Loucy (cell line): ENCODE measurements at regions not wholly inside any gene's neighbourhood (a gene's known extent, or its start where the extent isn't known, plus 50 kb on each side); places are given as distances from the start of the nearest gene placed in this dataset.

Source experiments
- H2AFZ ChIP-seq: fragments of 200-600 bp; sonication (generic); 2 replicates; pipeline ENCODE4 v1.6.0; 2016; ENCODE audit warnings: antibody characterized with exemption, mild to moderate bottlenecking, low read length, moderate library complexity
- H3F3A ChIP-seq: fragments of 200-600 bp; 2 replicates; pipeline ENCODE4 v1.6.0; 2016; ENCODE audit warnings: antibody characterized with exemption, low read depth, mild to moderate bottlenecking
- H3K27me3 ChIP-seq: fragments of 200-600 bp; sonication (generic); 2 replicates; pipeline ENCODE4 v1.6.1; 2014; ENCODE audit warnings: low read length, mild to moderate bottlenecking; ENCODE audit not compliant: insufficient read depth, poor library complexity, severe bottlenecking
- H3K36me3 ChIP-seq: fragments of 200-600 bp; sonication (generic); 2 replicates; pipeline ENCODE4 v1.6.1; 2016; ENCODE audit warnings: low read length; ENCODE audit not compliant: insufficient read depth
- H3K4me1 ChIP-seq: fragments of 200-600 bp; sonication (generic); 2 replicates; pipeline ENCODE4 v1.5.1; 2014; ENCODE audit warnings: low read length, mild to moderate bottlenecking; ENCODE audit not compliant: insufficient read depth, poor library complexity, severe bottlenecking
- H3K4me2 ChIP-seq: fragments of 200-600 bp; sonication (generic); 2 replicates; pipeline ENCODE4 v1.6.0; 2014; ENCODE audit warnings: antibody characterized with exemption, low read length, low read depth, mild to moderate bottlenecking; ENCODE audit not compliant: poor library complexity, severe bottlenecking
- H3K4me3 ChIP-seq: fragments of 200-600 bp; sonication (generic); 2 replicates; pipeline ENCODE4 v1.5.1; 2014; ENCODE audit warnings: low read length, mild to moderate bottlenecking, mixed read lengths; ENCODE audit not compliant: poor library complexity, severe bottlenecking
- H3K79me2 ChIP-seq: fragments of 200-600 bp; sonication (generic); 2 replicates; pipeline ENCODE4 v1.6.1; 2014; ENCODE audit warnings: low read length; ENCODE audit not compliant: insufficient read depth
- H3K9ac ChIP-seq: fragments of 200-600 bp; sonication (generic); 2 replicates; pipeline ENCODE4 v1.6.0; 2014; ENCODE audit warnings: mild to moderate bottlenecking, low read depth, low read length, moderate library complexity; ENCODE audit not compliant: poor library complexity, severe bottlenecking
- H3K9me2 ChIP-seq: fragments of 200-600 bp; sonication (generic); replicated peaks from 2 replicates; pipeline ENCODE4 v1.6.1; 2016; ENCODE audit warnings: low read depth, low read length, mixed read lengths
- H3K9me3 ChIP-seq: fragments of 200-600 bp; sonication (generic); 2 replicates; pipeline ENCODE4 v1.6.1; 2014; ENCODE audit warnings: mild to moderate bottlenecking, antibody characterized with exemption, low read length, low read depth; ENCODE audit not compliant: insufficient read depth
- H4K20me1 ChIP-seq: fragments of 200-600 bp; sonication (generic); 2 replicates; pipeline ENCODE4 v1.6.0; 2014; ENCODE audit warnings: antibody characterized with exemption, low read length, mild to moderate bottlenecking; ENCODE audit not compliant: insufficient read depth, poor library complexity, severe bottlenecking
- EZH2phosphoT487 ChIP-seq: fragments of 200-600 bp; IDR thresholded peaks from 2 replicates; pipeline ENCODE4 v1.6.1; 2018; ENCODE audit warnings: antibody characterized with exemption, mild to moderate bottlenecking, moderate library complexity, borderline replicate concordance
- TF ChIP-seq, protein P1 (sequence below): fragments of 200-600 bp; sonication (generic); conservative IDR thresholded peaks from 2 replicates; pipeline ENCODE4 v1.5.1; 2014; ENCODE audit warnings: mild to moderate bottlenecking, antibody characterized with exemption, low read length

GRCh38 chr2:122027510-122028217 is 272.2 kb downstream of the TSN start:
- Histone ChIP-seq H3K4me1 (peaks cover 30% of the 10 kb centered on the region), H3F3A (no peaks in the 10 kb centered on the region), H3K9ac (no peak overlapping the region), H3K79me2 (no peaks in the 10 kb centered on the region), H3K27me3 (no peaks in the 10 kb centered on the region), H2AFZ (no peak overlapping the region), H3K4me2 (no peak overlapping the region), H3K9me2 (no peaks in the 10 kb centered on the region), H4K20me1 (no peaks in the 10 kb centered on the region), H3K4me3 (no peak overlapping the region), H3K36me3 (no peaks in the 10 kb centered on the region), H3K9me3 (no peaks in the 10 kb centered on the region)
- TF ChIP-seq, protein P1, sequence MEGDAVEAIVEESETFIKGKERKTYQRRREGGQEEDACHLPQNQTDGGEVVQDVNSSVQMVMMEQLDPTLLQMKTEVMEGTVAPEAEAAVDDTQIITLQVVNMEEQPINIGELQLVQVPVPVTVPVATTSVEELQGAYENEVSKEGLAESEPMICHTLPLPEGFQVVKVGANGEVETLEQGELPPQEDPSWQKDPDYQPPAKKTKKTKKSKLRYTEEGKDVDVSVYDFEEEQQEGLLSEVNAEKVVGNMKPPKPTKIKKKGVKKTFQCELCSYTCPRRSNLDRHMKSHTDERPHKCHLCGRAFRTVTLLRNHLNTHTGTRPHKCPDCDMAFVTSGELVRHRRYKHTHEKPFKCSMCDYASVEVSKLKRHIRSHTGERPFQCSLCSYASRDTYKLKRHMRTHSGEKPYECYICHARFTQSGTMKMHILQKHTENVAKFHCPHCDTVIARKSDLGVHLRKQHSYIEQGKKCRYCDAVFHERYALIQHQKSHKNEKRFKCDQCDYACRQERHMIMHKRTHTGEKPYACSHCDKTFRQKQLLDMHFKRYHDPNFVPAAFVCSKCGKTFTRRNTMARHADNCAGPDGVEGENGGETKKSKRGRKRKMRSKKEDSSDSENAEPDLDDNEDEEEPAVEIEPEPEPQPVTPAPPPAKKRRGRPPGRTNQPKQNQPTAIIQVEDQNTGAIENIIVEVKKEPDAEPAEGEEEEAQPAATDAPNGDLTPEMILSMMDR, result no peak
- TF ChIP-seq EZH2phosphoT487, result no peak

GRCh38 chr2:122028371-122029100 is 273.1 kb downstream of the TSN start:
- H3K9ac ChIP-seq, result no peak overlapping the region
- peaks cover 30% of the 10 kb centered on the region for H3K4me1 ChIP-seq
- H3K27me3 ChIP-seq, result no peaks in the 10 kb centered on the region
- H3K36me3 ChIP-seq, result no peaks in the 10 kb centered on the region
- no peaks in the 10 kb centered on the region for H4K20me1 ChIP-seq
- no peak overlapping the region for H2AFZ ChIP-seq
- no peak overlapping the region for H3K4me2 ChIP-seq
- H3K9me2 ChIP-seq, result no peaks in the 10 kb centered on the region
- no peak for TF ChIP-seq EZH2phosphoT487
- TF ChIP-seq, protein P1, result no peak
- no peaks in the 10 kb centered on the region for H3K79me2 ChIP-seq
- no peak overlapping the region for H3K4me3 ChIP-seq
- no peaks in the 10 kb centered on the region for H3F3A ChIP-seq
- H3K9me3 ChIP-seq, result no peaks in the 10 kb centered on the region

DNA sequence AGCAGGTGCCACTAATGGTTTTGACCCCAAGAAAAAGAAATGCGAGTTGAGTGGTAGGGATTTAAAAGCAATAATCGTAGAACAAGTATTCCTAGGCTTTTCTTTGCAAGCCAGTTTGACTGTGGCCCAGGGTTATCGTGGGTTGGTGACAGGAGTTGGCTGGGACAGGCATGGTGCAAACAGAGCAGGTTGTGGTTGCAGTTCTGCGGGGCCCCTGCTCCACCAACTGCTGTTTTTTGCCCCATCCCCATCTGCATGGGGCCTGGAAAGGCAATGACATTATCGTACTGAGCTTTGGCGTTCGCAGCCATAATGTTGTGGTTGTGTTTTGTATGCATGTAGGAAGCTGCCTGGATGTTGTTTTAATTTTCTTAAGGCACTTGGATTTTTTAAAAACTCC is 274.0 kb downstream of the TSN start:
- Histone ChIP-seq H3K4me3 (no peak overlapping the region), H3K9me2 (no peaks in the 10 kb centered on the region), H3K4me1 (peaks cover 32% of the 10 kb centered on the region), H3F3A (no peaks in the 10 kb centered on the region), H3K4me2 (no peak overlapping the region), H2AFZ (no peak overlapping the region), H3K9me3 (no peaks in the 10 kb centered on the region), H3K9ac (no peak overlapping the region), H4K20me1 (no peaks in the 10 kb centered on the region), H3K27me3 (no peaks in the 10 kb centered on the region), H3K36me3 (no peaks in the 10 kb centered on the region), H3K79me2 (no peaks in the 10 kb centered on the region)
- TF ChIP-seq, protein P1, result no peak
- TF ChIP-seq EZH2phosphoT487, result no peak
